Stomach (tissue), 4 donors: ENCODE measurements at regions not wholly inside any gene's neighbourhood (a gene's known extent, or its start where the extent isn't known, plus 50 kb on each side); places are given as distances from the start of the nearest gene placed in this dataset.

Experiments used
- POLR2A ChIP-seq, 4 donors: fragments of 450-650 bp; IDR thresholded peaks; one replicate each; pipeline ENCODE4 v1.6.1; 2016; ENCODE audit warnings: antibody characterized with exemption in 4 of 4, control low read depth in 2 of 4, mild to moderate bottlenecking in 1 of 4, moderate library complexity in 1 of 4
- TF ChIP-seq, protein P1 (sequence below), 7 experiments: fragments of 450-650 bp in 4 of 7; fragments of 200-600 bp in 3 of 7; sonication (generic) in 3 of 7; IDR thresholded peaks; one replicate each; pipeline ENCODE4 v1.5.1; 2016 to 2019; ENCODE audit warnings: antibody characterized with exemption in 7 of 7, control low read depth in 2 of 7, mild to moderate bottlenecking in 1 of 7

DNA sequence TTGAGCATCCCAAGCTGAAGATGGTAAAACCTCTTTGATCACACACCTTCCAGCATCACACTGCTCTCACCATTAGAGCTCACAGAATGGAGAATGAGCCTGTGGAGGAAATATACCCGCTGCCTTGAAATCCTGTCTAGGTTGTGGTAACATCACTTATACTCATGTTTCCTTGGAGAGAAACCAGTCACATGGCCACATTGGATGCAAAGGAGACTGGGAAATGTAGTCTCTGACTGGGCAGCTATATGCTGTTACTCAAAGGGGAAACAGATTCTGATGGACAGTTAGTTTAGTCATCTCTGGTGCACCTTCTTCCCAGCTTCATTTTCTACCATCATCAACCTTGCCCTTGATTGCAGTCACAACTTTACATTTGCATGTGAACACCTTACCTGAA is 286.3 kb downstream of the ANKRD50 start:
- TF ChIP-seq, protein P1, sequence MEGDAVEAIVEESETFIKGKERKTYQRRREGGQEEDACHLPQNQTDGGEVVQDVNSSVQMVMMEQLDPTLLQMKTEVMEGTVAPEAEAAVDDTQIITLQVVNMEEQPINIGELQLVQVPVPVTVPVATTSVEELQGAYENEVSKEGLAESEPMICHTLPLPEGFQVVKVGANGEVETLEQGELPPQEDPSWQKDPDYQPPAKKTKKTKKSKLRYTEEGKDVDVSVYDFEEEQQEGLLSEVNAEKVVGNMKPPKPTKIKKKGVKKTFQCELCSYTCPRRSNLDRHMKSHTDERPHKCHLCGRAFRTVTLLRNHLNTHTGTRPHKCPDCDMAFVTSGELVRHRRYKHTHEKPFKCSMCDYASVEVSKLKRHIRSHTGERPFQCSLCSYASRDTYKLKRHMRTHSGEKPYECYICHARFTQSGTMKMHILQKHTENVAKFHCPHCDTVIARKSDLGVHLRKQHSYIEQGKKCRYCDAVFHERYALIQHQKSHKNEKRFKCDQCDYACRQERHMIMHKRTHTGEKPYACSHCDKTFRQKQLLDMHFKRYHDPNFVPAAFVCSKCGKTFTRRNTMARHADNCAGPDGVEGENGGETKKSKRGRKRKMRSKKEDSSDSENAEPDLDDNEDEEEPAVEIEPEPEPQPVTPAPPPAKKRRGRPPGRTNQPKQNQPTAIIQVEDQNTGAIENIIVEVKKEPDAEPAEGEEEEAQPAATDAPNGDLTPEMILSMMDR (IDR thresholded peaks at IDR 0.05): no peak
- TF ChIP-seq POLR2A (IDR thresholded peaks at IDR 0.05): no peak
